ENCODE measurements at regions not wholly inside any gene's neighbourhood (a gene's known extent, or its start where the extent isn't known, plus 50 kb on each side); places are given as distances from the start of the nearest gene placed in this dataset.

DNA sequence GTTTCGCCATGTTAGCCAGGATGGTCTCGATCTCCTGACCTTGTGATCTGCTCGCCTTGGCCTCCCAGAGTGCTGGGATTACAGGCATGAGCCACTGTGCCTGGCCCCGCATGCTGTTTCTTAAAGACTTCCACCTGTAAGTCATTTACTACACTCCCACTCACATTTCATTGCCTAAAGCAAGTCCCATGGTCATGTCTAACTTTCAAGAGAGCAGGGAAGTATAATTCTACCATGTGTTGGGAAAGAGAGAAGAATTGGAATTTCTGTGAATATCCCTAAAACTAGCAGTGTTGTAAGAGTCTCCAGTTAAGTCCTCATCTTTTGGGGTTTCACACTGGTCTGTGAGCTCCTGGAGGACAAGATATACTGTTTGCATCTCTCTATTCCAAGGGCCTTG lies 139.7 kb downstream of the EMP1 start:
- ATAC-seq, result no peak
- no TSS peak for BruUV-seq (replicated peaks)
- POLR2A ChIA-PET, result no interaction called here
- no peaks in the 10 kb centered on the region for H3K9me2 ChIP-seq (ENCODE audit: insufficient read depth)
- H3K9ac ChIP-seq (ENCODE audit: low read length), result no peak overlapping the region
- no peaks in the 10 kb centered on the region for H3K79me2 ChIP-seq (ENCODE audit: insufficient read depth, low read length)
- intact Hi-C loops (cut with micrococcal nuclease), result no loop called here
- no peak overlapping the region for H3K4me2 ChIP-seq (ENCODE audit: low read length)
- DNase-seq (ENCODE audit: low read depth, low spot score), result no peak
- H3K4me1 ChIP-seq (ENCODE audit: control insufficient read depth in 1 of 2, insufficient read depth in 2 of 2, low read length in 2 of 2), result peaks cover 13 to 20% of the 10 kb centered on the region in 2 experiments
- H2AFZ ChIP-seq (ENCODE audit: low read depth, low read length, poor library complexity, severe bottlenecking), result no peak overlapping the region
- H3K27me3 ChIP-seq (ENCODE audit: insufficient read depth, low read length), result no peaks in the 10 kb centered on the region
- H3K9me3 ChIP-seq (ENCODE audit: control insufficient read depth in 1 of 2, insufficient read depth in 1 of 2, low read depth in 1 of 2, low read length in 2 of 2), result peaks cover 0 to 5% of the 10 kb centered on the region in 2 experiments; a peak in 2 of 4 replicates
- no peaks in the 10 kb centered on the region for H4K20me1 ChIP-seq (ENCODE audit: insufficient read depth)
- RAD21 ChIA-PET (ENCODE audit: low non-redundant PET in 1 of 2, low total read pairs in 2 of 2, uncharacterized antibody in 2 of 2, unreplicated experiment in 2 of 2), result no interaction called here
- CTCF ChIA-PET, result interaction anchor here (1.9 kb wide), 1 partner anchor 26 kb away, joined by 5 read pairs; no protein-coding TSS in a partner anchor
- H3K4me3 ChIP-seq (replicated peaks in 1 of 2; ENCODE audit: low read depth in 1 of 2, low read length in 2 of 2), result no peak overlapping the region
- no peaks in the 10 kb centered on the region for H3K36me3 ChIP-seq (ENCODE audit: control insufficient read depth in 1 of 2, insufficient read depth in 2 of 2, low read length in 2 of 2)
- TF ChIP-seq CEBPB (IDR thresholded peaks at IDR 0.05; ENCODE audit: low read depth) (no peak), FOSL1 (IDR thresholded peaks at IDR 0.05; ENCODE audit: low read depth) (no peak), ELF1 (IDR thresholded peaks at IDR 0.05; ENCODE audit: borderline replicate concordance, low read depth) (no peak), ZFX (IDR thresholded peaks at IDR 0.05) (no peak), EGR1 (IDR thresholded peaks at IDR 0.05; ENCODE audit: low read depth) (no peak), EZH2 (IDR thresholded peaks at IDR 0.05) (no peak), RAD21 (IDR thresholded peaks at IDR 0.05; ENCODE audit: low read depth) (no peak), ZNF274 (IDR thresholded peaks at IDR 0.05; ENCODE audit: low read depth, low read length) (no peak)
- TF ChIP-seq, protein P1, sequence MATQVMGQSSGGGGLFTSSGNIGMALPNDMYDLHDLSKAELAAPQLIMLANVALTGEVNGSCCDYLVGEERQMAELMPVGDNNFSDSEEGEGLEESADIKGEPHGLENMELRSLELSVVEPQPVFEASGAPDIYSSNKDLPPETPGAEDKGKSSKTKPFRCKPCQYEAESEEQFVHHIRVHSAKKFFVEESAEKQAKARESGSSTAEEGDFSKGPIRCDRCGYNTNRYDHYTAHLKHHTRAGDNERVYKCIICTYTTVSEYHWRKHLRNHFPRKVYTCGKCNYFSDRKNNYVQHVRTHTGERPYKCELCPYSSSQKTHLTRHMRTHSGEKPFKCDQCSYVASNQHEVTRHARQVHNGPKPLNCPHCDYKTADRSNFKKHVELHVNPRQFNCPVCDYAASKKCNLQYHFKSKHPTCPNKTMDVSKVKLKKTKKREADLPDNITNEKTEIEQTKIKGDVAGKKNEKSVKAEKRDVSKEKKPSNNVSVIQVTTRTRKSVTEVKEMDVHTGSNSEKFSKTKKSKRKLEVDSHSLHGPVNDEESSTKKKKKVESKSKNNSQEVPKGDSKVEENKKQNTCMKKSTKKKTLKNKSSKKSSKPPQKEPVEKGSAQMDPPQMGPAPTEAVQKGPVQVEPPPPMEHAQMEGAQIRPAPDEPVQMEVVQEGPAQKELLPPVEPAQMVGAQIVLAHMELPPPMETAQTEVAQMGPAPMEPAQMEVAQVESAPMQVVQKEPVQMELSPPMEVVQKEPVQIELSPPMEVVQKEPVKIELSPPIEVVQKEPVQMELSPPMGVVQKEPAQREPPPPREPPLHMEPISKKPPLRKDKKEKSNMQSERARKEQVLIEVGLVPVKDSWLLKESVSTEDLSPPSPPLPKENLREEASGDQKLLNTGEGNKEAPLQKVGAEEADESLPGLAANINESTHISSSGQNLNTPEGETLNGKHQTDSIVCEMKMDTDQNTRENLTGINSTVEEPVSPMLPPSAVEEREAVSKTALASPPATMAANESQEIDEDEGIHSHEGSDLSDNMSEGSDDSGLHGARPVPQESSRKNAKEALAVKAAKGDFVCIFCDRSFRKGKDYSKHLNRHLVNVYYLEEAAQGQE (IDR thresholded peaks at IDR 0.05; ENCODE audit: low read depth), result no peak
- TF ChIP-seq, protein P2, sequence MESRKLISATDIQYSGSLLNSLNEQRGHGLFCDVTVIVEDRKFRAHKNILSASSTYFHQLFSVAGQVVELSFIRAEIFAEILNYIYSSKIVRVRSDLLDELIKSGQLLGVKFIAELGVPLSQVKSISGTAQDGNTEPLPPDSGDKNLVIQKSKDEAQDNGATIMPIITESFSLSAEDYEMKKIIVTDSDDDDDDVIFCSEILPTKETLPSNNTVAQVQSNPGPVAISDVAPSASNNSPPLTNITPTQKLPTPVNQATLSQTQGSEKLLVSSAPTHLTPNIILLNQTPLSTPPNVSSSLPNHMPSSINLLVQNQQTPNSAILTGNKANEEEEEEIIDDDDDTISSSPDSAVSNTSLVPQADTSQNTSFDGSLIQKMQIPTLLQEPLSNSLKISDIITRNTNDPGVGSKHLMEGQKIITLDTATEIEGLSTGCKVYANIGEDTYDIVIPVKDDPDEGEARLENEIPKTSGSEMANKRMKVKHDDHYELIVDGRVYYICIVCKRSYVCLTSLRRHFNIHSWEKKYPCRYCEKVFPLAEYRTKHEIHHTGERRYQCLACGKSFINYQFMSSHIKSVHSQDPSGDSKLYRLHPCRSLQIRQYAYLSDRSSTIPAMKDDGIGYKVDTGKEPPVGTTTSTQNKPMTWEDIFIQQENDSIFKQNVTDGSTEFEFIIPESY (IDR thresholded peaks at IDR 0.05; ENCODE audit: extremely low read depth, insufficient replicate concordance, low read length), result no peak
- TF ChIP-seq, protein P3, sequence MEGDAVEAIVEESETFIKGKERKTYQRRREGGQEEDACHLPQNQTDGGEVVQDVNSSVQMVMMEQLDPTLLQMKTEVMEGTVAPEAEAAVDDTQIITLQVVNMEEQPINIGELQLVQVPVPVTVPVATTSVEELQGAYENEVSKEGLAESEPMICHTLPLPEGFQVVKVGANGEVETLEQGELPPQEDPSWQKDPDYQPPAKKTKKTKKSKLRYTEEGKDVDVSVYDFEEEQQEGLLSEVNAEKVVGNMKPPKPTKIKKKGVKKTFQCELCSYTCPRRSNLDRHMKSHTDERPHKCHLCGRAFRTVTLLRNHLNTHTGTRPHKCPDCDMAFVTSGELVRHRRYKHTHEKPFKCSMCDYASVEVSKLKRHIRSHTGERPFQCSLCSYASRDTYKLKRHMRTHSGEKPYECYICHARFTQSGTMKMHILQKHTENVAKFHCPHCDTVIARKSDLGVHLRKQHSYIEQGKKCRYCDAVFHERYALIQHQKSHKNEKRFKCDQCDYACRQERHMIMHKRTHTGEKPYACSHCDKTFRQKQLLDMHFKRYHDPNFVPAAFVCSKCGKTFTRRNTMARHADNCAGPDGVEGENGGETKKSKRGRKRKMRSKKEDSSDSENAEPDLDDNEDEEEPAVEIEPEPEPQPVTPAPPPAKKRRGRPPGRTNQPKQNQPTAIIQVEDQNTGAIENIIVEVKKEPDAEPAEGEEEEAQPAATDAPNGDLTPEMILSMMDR (IDR thresholded peaks at IDR 0.05 in 2 of 3, conservative IDR thresholded peaks at IDR 0.05 in 1 of 3; ENCODE audit: borderline replicate concordance in 1 of 3, insufficient read depth in 1 of 3, low read depth in 2 of 3, low read length in 2 of 3), result no peak
- H3K27ac ChIP-seq (ENCODE audit: low read depth, low read length), result no peak overlapping the region

Measured in HCT116 (cell line).